Fibroblast of the aortic adventitia (primary cell): ENCODE measurements at regions not wholly inside any gene's neighbourhood (a gene's known extent, or its start where the extent isn't known, plus 50 kb on each side); places are given as distances from the start of the nearest gene placed in this dataset.

Experiments
- DNase-seq: peaks from one replicate; pipeline ENCODE4 v3.0.0-alpha.2; 2010; ENCODE audit warnings: low read depth
- H3K4me3 ChIP-seq: 2 replicates; pipeline ENCODE4 v1.5.1; 2011; ENCODE audit warnings: low read depth, mild to moderate bottlenecking, control low read depth, low read length, moderate library complexity
- TF ChIP-seq, protein P1 (sequence below): IDR thresholded peaks from 2 replicates; pipeline ENCODE4 v1.5.1; 2011; ENCODE audit warnings: mild to moderate bottlenecking, low read length, control low read depth, inconsistent platforms; ENCODE audit not compliant: insufficient read depth

DNA sequence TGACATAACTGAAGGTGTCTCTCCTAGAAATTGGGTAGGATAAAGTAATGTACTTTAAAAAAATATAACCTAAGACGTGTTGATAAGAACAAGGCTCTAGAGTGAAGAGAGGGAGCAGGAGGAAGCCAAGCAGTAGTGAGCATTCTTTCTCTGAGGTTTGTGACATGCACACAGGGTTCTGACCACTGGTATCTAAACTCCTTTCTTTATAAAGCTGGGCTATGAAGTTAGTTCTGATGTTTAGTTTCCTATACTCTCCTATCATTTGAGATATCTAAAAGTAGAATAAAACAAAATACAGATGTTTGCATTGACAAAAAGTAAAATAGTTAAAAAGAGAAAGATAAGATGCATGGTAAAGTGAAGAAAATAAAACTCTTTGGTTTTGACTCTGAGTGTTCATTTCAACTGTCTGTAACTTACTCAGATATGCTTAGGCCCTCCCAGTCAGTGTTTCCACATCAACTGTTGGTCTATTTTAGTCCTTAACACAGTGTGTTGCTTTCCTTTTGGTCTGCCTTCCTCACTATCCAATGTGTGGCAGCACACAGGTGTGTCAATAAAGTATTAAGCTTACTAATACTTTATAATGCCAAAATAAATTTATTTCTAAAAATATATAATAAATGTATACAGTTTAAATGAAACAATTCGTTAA, 543.5 kb downstream of the PTPRC start:
- H3K4me3 ChIP-seq: no peak overlapping the region
- peak; percentile 31 for DNase-seq
- TF ChIP-seq, protein P1, sequence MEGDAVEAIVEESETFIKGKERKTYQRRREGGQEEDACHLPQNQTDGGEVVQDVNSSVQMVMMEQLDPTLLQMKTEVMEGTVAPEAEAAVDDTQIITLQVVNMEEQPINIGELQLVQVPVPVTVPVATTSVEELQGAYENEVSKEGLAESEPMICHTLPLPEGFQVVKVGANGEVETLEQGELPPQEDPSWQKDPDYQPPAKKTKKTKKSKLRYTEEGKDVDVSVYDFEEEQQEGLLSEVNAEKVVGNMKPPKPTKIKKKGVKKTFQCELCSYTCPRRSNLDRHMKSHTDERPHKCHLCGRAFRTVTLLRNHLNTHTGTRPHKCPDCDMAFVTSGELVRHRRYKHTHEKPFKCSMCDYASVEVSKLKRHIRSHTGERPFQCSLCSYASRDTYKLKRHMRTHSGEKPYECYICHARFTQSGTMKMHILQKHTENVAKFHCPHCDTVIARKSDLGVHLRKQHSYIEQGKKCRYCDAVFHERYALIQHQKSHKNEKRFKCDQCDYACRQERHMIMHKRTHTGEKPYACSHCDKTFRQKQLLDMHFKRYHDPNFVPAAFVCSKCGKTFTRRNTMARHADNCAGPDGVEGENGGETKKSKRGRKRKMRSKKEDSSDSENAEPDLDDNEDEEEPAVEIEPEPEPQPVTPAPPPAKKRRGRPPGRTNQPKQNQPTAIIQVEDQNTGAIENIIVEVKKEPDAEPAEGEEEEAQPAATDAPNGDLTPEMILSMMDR: no peak

DNA sequence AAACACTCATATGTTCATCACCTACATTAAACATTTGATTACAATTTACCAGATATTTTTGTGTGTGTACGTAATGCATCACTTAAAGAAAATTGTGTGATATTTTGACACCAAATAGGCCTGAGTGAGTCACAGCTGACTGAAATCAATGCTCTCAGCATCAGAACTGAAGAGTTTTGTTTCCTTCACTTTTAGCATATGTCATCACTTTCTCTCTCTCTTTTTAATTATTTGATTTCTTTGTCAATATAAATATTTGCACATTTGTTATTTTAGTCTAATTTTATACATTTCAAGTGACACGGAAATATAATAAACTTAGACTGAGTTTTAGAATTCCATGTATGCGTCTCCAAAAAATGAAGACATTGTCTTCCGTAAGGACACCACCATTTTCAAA, 545.3 kb downstream of the PTPRC start:
- no peak overlapping the region for H3K4me3 ChIP-seq
- TF ChIP-seq, protein P1: no peak
- DNase-seq: no peak

DNA sequence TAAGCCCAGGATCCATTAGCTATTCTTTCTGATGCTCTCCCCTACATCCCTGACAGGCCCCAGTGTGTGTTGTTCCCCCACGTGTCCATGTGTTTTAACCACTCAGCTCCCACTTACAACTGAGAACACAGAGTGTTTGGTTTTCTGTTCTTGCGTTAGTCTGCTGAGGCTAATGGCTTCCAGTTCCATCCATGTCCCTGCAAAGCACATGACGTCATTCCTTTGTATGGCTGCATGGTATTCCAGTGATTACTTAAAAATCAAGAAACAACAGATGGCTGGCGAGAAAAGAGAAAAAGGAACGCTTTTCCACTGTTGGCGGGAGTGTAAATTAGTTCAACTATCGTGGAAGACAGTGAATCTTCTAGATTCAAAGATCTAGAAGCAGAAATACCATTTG, 556.0 kb downstream of the PTPRC start:
- TF ChIP-seq, protein P1: no peak
- DNase-seq: no peak
- no peak overlapping the region for H3K4me3 ChIP-seq

DNA sequence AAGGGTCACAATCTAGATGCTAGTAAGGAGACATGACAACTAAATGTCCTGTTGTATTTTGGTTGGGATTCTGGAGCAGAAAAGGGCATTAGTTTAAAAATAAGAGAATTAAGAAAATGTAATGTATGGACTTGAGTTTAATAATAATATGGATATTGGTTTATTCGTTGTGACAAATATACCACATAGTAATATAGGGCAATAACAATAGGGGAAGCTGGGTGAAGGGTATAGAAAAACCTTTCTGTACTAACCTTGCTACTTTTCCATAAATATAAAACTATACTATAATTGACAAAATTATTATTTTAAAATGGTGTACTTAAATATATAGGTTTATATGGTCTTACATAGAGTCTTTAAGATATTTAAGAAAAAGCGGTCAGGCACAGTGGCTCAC, 558.9 kb downstream of the PTPRC start:
- DNase-seq: no peak
- TF ChIP-seq, protein P1: no peak
- H3K4me3 ChIP-seq: no peak overlapping the region

DNA sequence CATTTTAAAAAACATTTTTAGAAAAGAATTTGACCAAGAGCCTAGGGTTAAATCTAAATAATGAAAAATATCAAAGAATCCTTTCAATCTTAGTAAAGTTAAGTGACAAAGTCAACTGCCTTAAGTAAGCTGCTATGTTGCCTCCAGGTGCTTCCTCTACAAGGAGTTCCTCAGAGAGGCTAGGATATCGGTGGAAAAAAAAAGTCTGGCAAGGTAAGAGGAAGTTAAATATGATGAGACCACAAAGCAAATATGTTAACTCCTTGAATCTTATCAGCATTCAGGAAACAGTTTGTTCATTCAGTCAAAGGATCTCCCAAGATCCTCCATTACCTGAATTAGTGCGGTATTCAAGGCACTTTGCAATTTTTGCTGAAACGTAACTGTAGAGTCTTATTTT, 563.5 kb downstream of the PTPRC start:
- DNase-seq: no peak
- TF ChIP-seq, protein P1: no peak
- H3K4me3 ChIP-seq: no peak overlapping the region

DNA sequence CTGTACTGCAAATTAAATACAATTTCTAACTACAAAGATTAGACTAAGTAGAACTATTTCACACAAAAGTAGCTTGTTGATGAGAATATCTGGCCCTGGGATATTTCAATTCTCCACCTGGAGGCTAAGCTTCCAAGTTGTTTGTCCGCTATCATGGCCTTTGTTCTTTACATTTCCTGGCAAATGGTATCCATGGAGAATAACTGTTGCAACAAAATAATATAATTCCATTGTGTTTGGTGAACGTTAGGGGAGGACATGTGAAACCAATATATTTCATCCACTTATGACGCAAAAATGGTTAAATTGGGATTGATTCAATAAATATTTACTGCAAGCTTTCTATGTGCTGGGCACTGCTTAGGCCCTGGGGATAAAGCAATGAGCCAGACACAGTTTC, 565.4 kb downstream of the PTPRC start:
- no peak overlapping the region for H3K4me3 ChIP-seq
- TF ChIP-seq, protein P1: no peak
- DNase-seq: no peak

DNA sequence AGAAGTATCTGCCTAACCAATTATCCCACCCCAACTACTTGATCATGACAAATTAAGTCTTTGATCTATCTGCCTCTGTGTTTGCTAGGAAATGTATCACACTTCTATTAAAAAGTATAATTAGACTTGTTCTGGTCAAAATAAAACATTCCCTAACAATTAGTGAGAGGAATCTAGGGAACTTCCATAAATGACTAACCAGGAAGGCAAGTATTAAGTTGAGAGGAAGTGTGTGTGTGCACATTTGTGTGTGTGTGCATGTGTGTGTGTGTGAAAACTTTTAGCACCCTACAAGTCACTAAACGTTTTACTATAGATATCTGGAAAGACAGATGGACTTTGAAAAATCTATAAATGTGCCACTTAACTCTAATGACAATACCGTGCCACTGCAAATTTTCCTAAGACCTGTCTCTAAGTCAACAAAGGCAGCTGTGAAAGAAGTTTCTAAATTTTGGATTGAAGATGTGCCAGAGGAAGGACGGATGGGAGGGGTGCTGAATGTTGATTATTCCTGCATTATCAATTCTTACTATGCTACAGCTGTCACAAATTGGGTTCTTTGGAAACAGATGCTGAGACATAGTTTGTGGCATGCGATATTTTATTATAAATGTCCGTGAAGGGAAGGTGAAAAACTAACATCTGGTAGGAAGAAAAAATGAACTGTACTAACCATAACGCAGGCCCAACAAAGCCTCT, 567.1 kb downstream of the PTPRC start:
- no peak for DNase-seq
- TF ChIP-seq, protein P1: no peak
- no peak overlapping the region for H3K4me3 ChIP-seq
